HCT116 (cell line): ENCODE measurements at regions not wholly inside any gene's neighbourhood (a gene's known extent, or its start where the extent isn't known, plus 50 kb on each side); places are given as distances from the start of the nearest gene placed in this dataset.

Experiments
- ATAC-seq: fragments of 200-7000 bp; cut with Tn5 transposase; 2 replicates; pipeline ENCODE4 v1.9.1; 2020; ENCODE audit warnings: mild to moderate bottlenecking, moderate library complexity
- BruUV-seq: library from RNA; stranded (reverse); fragments of 400-500 nt; replicated peaks from 2 replicates; lab custom pipeline; 2021; lab: Mats Ljungman, UMichigan
- CTCF ChIA-PET: fragments of 300-600 bp; sonication (Branson Sonifier 250); formaldehyde crosslinking; loops from one replicate; lab custom pipeline; 2021; ENCODE audit warnings: antibody characterized with exemption; lab: Charles Lee
- POLR2A ChIA-PET: fragments of 300-600, 350-600 bp; sonication (Branson Sonifier 250); formaldehyde crosslinking; loops from one replicate; lab custom pipeline; 2021; ENCODE audit warnings: antibody characterized with exemption; lab: Charles Lee
- RAD21 ChIA-PET, 2 experiments: fragments of 300-600 bp; sonication (Branson Sonifier 250); formaldehyde crosslinking; loops; one replicate each; lab custom pipeline; 2023; ENCODE audit warnings: low total read pairs in 2 of 2; ENCODE audit not compliant: uncharacterized antibody in 2 of 2, unreplicated experiment in 2 of 2, low non-redundant PET in 1 of 2; lab: Charles Lee
- DNase-seq: peaks from one replicate; pipeline ENCODE4 v3.0.0-alpha.2; 2010; ENCODE audit warnings: low read depth, low spot score
- H2AFZ ChIP-seq: fragments of 200-600 bp; shearing (Covaris generic), sonication (generic); 2 replicates; pipeline ENCODE4 v1.6.1; 2017; ENCODE audit warnings: low read depth, mixed run types, mixed read lengths, antibody characterized with exemption, low read length; ENCODE audit not compliant: poor library complexity, severe bottlenecking
- H3K27ac ChIP-seq: 2 replicates; pipeline ENCODE4 v1.5.1; 2012; ENCODE audit warnings: low read depth, low read length
- H3K27me3 ChIP-seq: fragments of 200-600 bp; sonication (generic); 2 replicates; pipeline ENCODE4 v1.6.1; 2016; ENCODE audit warnings: mixed run types, low read length, mixed read lengths; ENCODE audit not compliant: insufficient read depth
- H3K36me3 ChIP-seq, 2 experiments: fragments of 200-500 bp in 1 of 2; fragments of 200-600 bp in 1 of 2; sonication (Bioruptor generic) in 1 of 2; sonication (generic) in 1 of 2; 2 replicates each; pipeline versions ENCODE4 v1.5.1 to v1.6.1; 2014 to 2016; ENCODE audit warnings: low read length in 2 of 2, inconsistent platforms in 1 of 2, mixed read lengths in 1 of 2, mixed run types in 1 of 2; ENCODE audit not compliant: insufficient read depth in 2 of 2, control insufficient read depth in 1 of 2
- H3K4me1 ChIP-seq, 2 experiments: fragments of 200-600 bp in 1 of 2; sonication (generic) in 1 of 2; 2 replicates each; pipeline versions ENCODE4 v1.5.1 to v1.6.1; 2012 to 2017; ENCODE audit warnings: low read length in 2 of 2, inconsistent platforms in 1 of 2, mild to moderate bottlenecking in 1 of 2, mixed read lengths in 1 of 2, mixed run types in 1 of 2, moderate library complexity in 1 of 2; ENCODE audit not compliant: insufficient read depth in 2 of 2, control insufficient read depth in 1 of 2
- H3K4me2 ChIP-seq: fragments of 200-600 bp; sonication (generic); 2 replicates; pipeline ENCODE4 v1.6.1; 2017; ENCODE audit warnings: mixed run types, low read length, mixed read lengths
- H3K4me3 ChIP-seq, 2 experiments: fragments of 200-600 bp in 1 of 2; sonication (generic) in 1 of 2; replicated peaks in 1 of 2; 2 replicates each; pipeline ENCODE4 v1.5.1; 2011 to 2016; ENCODE audit warnings: low read length in 2 of 2, control low read depth in 1 of 2, low read depth in 1 of 2, mild to moderate bottlenecking in 1 of 2, mixed read lengths in 1 of 2, mixed run types in 1 of 2
- H3K79me2 ChIP-seq: fragments of 200-600 bp; sonication (generic); 2 replicates; pipeline ENCODE4 v1.6.1; 2017; ENCODE audit warnings: mild to moderate bottlenecking, mixed run types, low read length, moderate library complexity, mixed read lengths; ENCODE audit not compliant: insufficient read depth
- H3K9ac ChIP-seq: fragments of 200-600 bp; sonication (generic); 2 replicates; pipeline ENCODE4 v1.6.1; 2016; ENCODE audit warnings: low read length, mixed read lengths
- H3K9me2 ChIP-seq: fragments of 200-600 bp; sonication (generic), shearing (Covaris generic); 2 replicates; pipeline ENCODE4 v1.6.1; 2017; ENCODE audit warnings: mixed run types, mild to moderate bottlenecking, moderate library complexity; ENCODE audit not compliant: insufficient read depth
- H3K9me3 ChIP-seq, 2 experiments: fragments of 200-500 bp in 1 of 2; fragments of 200-600 bp in 1 of 2; sonication (Bioruptor generic) in 1 of 2; sonication (generic) in 1 of 2; 2 replicates each; pipeline ENCODE4 v1.6.1; 2014 to 2017; ENCODE audit warnings: low read length in 2 of 2, mixed read lengths in 2 of 2, inconsistent platforms in 1 of 2, low read depth in 1 of 2, mild to moderate bottlenecking in 1 of 2, mixed run types in 1 of 2, moderate library complexity in 1 of 2; ENCODE audit not compliant: control insufficient read depth in 1 of 2, insufficient read depth in 1 of 2
- H4K20me1 ChIP-seq: fragments of 200-600 bp; sonication (generic), shearing (Covaris generic); 2 replicates; pipeline ENCODE4 v1.6.1; 2017; ENCODE audit warnings: mixed run types, mild to moderate bottlenecking, moderate library complexity; ENCODE audit not compliant: insufficient read depth
- CBX3 ChIP-seq: IDR thresholded peaks from 2 replicates; pipeline ENCODE4 v1.6.1; 2012; ENCODE audit warnings: low read depth
- CEBPB ChIP-seq: IDR thresholded peaks from 2 replicates; pipeline ENCODE4 v1.6.1; 2012; ENCODE audit warnings: low read depth
- EGR1 ChIP-seq: IDR thresholded peaks from 2 replicates; pipeline ENCODE4 v1.6.1; 2012; ENCODE audit warnings: low read depth
- EZH2 ChIP-seq: fragments of 200-600 bp; sonication (generic); IDR thresholded peaks from 2 replicates; pipeline ENCODE4 v1.6.1; 2017; ENCODE audit warnings: antibody characterized with exemption, mixed run types
- EZH2phosphoT487 ChIP-seq: fragments of 200-600 bp; IDR thresholded peaks from 2 replicates; pipeline ENCODE4 v1.6.1; 2018; ENCODE audit warnings: antibody characterized with exemption, borderline replicate concordance
- FOSL1 ChIP-seq: IDR thresholded peaks from 2 replicates; pipeline ENCODE4 v1.6.1; 2012; ENCODE audit warnings: low read depth
- JUND ChIP-seq: IDR thresholded peaks from 2 replicates; pipeline ENCODE4 v1.6.1; 2012
- POLR2A ChIP-seq: IDR thresholded peaks from 2 replicates; pipeline ENCODE4 v1.7.0; 2011; ENCODE audit warnings: borderline replicate concordance; ENCODE audit not compliant: insufficient read depth, insufficient read length; ENCODE audit errors: extremely low read depth
- POLR2AphosphoS5 ChIP-seq: IDR thresholded peaks from 2 replicates; pipeline ENCODE4 v1.6.1; 2011; ENCODE audit warnings: mild to moderate bottlenecking, low read depth, low read length, moderate library complexity
- SIN3A ChIP-seq: IDR thresholded peaks from 2 replicates; pipeline ENCODE4 v1.6.1; 2012; ENCODE audit warnings: low read depth
- SP1 ChIP-seq: IDR thresholded peaks from 2 replicates; pipeline ENCODE4 v1.6.1; 2012; ENCODE audit warnings: low read depth
- TCF7L2 ChIP-seq: IDR thresholded peaks from 2 replicates; pipeline ENCODE4 v1.7.0; 2011; ENCODE audit warnings: borderline replicate concordance, inconsistent platforms; ENCODE audit not compliant: insufficient read depth, insufficient read length; ENCODE audit errors: extremely low read depth
- YY1 ChIP-seq: IDR thresholded peaks from 2 replicates; pipeline ENCODE4 v1.6.1; 2011; ENCODE audit warnings: low read length, low read depth, moderate library complexity, mild to moderate bottlenecking; ENCODE audit not compliant: insufficient replicate concordance; ENCODE audit errors: extremely low read depth
- ZFX ChIP-seq: fragments of 450-650 bp; IDR thresholded peaks from 2 replicates; pipeline ENCODE4 v1.6.1; 2017
- ZNF274 ChIP-seq: fragments of 200-500 bp; sonication (Bioruptor generic); IDR thresholded peaks from 2 replicates; pipeline ENCODE4 v1.6.1; 2014; ENCODE audit warnings: mild to moderate bottlenecking, low read depth, low read length, inconsistent platforms
- intact Hi-C: fragments of 100-400 bp; cut with micrococcal nuclease; formaldehyde crosslinking; loops from 2 replicates; pipeline ENCODE4 v1.10.0; 2022
- TF ChIP-seq, protein P1 (sequence below): IDR thresholded peaks from 2 replicates; pipeline ENCODE4 v1.6.1; 2012
- TF ChIP-seq, protein P2 (sequence below): IDR thresholded peaks from 2 replicates; pipeline ENCODE4 v1.6.1; 2012
- TF ChIP-seq, protein P3 (sequence below), 3 experiments: fragments of 200-600 bp in 1 of 3; sonication (generic) in 1 of 3; IDR thresholded peaks in 2 of 3; conservative IDR thresholded peaks in 1 of 3; 2 replicates each; pipeline ENCODE4 v1.5.1; 2012 to 2017; ENCODE audit warnings: low read depth in 2 of 3, low read length in 2 of 3, antibody characterized with exemption in 1 of 3, borderline replicate concordance in 1 of 3, control low read depth in 1 of 3, mild to moderate bottlenecking in 1 of 3, mixed read lengths in 1 of 3, mixed run types in 1 of 3, moderate library complexity in 1 of 3; ENCODE audit not compliant: insufficient read depth in 1 of 3

DNA sequence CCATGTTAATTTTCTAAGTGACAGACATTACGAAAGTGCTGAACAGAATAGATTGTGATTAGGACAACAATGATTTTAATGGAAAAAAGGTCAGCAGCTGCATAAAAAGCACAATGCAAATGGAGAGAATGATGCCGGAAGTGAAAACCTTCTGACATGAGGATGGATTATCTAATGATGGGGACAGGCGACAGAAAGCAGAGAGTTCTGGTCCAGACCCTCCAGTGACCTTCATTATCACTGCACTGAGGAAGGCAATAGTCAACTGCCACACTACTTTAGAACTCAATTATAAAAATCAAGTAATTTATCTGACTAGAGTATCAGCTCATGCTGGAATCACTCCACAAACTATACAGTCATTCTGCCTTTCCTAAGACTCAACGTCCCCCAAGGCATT lies 746.1 kb upstream of the EPHA5 start (continued):
- TF ChIP-seq YY1 (no peak), EGR1 (no peak), EZH2 (no peak), POLR2A (no peak), FOSL1 (no peak), SP1 (no peak)
- TF ChIP-seq, protein P1, sequence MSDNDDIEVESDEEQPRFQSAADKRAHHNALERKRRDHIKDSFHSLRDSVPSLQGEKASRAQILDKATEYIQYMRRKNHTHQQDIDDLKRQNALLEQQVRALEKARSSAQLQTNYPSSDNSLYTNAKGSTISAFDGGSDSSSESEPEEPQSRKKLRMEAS, result no peak
- TF ChIP-seq, all 23 proteins: peak for 0

DNA sequence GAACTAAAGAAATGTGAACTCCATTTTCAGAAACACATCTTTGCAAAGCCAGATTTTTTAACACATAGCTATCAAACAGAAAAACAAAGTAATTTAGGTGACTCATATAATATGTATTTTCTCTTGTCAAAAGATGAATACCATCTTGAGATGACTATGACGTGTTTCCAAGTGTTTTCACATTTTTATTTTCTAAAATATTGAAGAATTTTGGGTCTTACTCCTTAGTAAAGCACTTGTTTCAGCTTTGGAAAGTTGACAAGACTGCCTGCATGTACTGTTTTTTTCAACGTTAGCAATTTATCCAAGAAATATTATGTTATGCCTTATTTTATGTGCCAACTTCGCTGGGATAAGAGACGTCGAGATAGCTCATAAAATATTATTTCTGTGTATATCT lies 733.9 kb upstream of the EPHA5 start:
- ATAC-seq, result no peak
- Histone ChIP-seq H3K9me3 (peaks cover 9 to 19% of the 10 kb centered on the region in 2 experiments; a peak in 2 of 4 replicates), H4K20me1 (no peaks in the 10 kb centered on the region), H3K27ac (no peak overlapping the region), H3K4me2 (no peak overlapping the region), H3K4me3 (no peak overlapping the region), H3K27me3 (no peaks in the 10 kb centered on the region)
- BruUV-seq, result no TSS peak
- no peak for TF ChIP-seq CBX3
- TF ChIP-seq POLR2AphosphoS5, result no peak
- no peak for TF ChIP-seq JUND
- no peak for TF ChIP-seq SIN3A
- no peak for TF ChIP-seq EZH2
- TF ChIP-seq ZNF274, result no peak
- TF ChIP-seq, protein P2, sequence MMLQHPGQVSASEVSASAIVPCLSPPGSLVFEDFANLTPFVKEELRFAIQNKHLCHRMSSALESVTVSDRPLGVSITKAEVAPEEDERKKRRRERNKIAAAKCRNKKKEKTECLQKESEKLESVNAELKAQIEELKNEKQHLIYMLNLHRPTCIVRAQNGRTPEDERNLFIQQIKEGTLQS, result no peak
- no peak for TF ChIP-seq SP1
- TF ChIP-seq, protein P3, sequence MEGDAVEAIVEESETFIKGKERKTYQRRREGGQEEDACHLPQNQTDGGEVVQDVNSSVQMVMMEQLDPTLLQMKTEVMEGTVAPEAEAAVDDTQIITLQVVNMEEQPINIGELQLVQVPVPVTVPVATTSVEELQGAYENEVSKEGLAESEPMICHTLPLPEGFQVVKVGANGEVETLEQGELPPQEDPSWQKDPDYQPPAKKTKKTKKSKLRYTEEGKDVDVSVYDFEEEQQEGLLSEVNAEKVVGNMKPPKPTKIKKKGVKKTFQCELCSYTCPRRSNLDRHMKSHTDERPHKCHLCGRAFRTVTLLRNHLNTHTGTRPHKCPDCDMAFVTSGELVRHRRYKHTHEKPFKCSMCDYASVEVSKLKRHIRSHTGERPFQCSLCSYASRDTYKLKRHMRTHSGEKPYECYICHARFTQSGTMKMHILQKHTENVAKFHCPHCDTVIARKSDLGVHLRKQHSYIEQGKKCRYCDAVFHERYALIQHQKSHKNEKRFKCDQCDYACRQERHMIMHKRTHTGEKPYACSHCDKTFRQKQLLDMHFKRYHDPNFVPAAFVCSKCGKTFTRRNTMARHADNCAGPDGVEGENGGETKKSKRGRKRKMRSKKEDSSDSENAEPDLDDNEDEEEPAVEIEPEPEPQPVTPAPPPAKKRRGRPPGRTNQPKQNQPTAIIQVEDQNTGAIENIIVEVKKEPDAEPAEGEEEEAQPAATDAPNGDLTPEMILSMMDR (IDR thresholded peaks at IDR 0.05 in 2 of 3, conservative IDR thresholded peaks at IDR 0.05 in 1 of 3; ENCODE audit: borderline replicate concordance in 1 of 3, insufficient read depth in 1 of 3, low read depth in 2 of 3, low read length in 2 of 3), result no peak
- TF ChIP-seq ZFX, result no peak
- no peak for TF ChIP-seq CEBPB
- no peak for TF ChIP-seq EZH2phosphoT487
- TF ChIP-seq, protein P1, result no peak
- no peak for TF ChIP-seq TCF7L2
- TF ChIP-seq, all 23 proteins: peak for 0
- Histone ChIP-seq H2AFZ (no peak overlapping the region), H3K9me2 (no peaks in the 10 kb centered on the region), H3K79me2 (no peaks in the 10 kb centered on the region), H3K4me1 (no peaks in the 10 kb centered on the region), H3K9ac (no peak overlapping the region), H3K36me3 (no peaks in the 10 kb centered on the region)
- no peak for DNase-seq
- ChIA-PET RAD21 (no interaction called here), POLR2A (no interaction called here), CTCF (no interaction called here)
- intact Hi-C loops, result no loop called here
